ENCODE measurements at regions not wholly inside any gene's neighbourhood (a gene's known extent, or its start where the extent isn't known, plus 50 kb on each side); places are given as distances from the start of the nearest gene placed in this dataset.

DNA sequence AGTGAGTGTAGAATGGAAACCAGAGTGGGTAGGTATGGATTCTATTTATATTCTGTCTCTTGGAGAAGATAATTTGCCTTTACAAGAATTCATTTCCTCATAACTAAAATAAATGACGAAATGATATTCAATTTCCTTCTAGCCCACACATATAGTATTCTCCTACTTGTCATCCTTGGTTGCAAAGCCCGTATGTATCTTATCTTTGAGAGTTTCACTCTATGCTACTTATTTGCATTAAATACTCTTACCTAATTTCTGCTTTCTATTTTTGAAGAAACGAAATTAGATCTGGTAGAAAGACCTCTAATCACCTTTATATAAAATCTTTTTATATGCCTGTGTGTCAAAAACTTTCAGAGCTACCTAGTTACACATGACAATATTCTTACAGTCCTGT lies 457.7 kb downstream of the NKX6-1 start:
- no peaks in the 10 kb centered on the region for H3K23me2 ChIP-seq (ENCODE audit: insufficient read length, low read depth, low read length, poor library complexity, severe bottlenecking)
- no peak for DNase-seq
- no peaks in the 10 kb centered on the region for H3K9me3 ChIP-seq (ENCODE audit: control insufficient read depth, low read depth, low read length)
- no peak overlapping the region for H4K91ac ChIP-seq (ENCODE audit: insufficient read length, low read depth, low read length)
- no peak overlapping the region for H2BK20ac ChIP-seq (ENCODE audit: low read depth, low read length, poor library complexity, severe bottlenecking)
- H3T11ph ChIP-seq (ENCODE audit: low read length) = no peak overlapping the region
- H3K4ac ChIP-seq (ENCODE audit: low read depth, low read length) = no peak overlapping the region
- no peak overlapping the region for H2BK15ac ChIP-seq (ENCODE audit: low read depth, low read length)
- H3K27me3 Mint-ChIP-seq (ENCODE audit: low read depth) = no peaks in the 10 kb centered on the region
- no peak overlapping the region for H2BK120ac ChIP-seq (ENCODE audit: low read depth, low read length, poor library complexity, severe bottlenecking)
- no peak overlapping the region for H3K4me2 ChIP-seq (ENCODE audit: insufficient read depth, insufficient read length, low read length)
- H3K79me1 ChIP-seq (ENCODE audit: insufficient read depth, low read depth, low read length, poor library complexity, severe bottlenecking) = no peaks in the 10 kb centered on the region
- H3K27ac ChIP-seq (ENCODE audit: insufficient read length, low read depth, low read length) = no peak overlapping the region
- H3K9ac ChIP-seq (ENCODE audit: extremely low read depth, insufficient read length, low read length) = no peak overlapping the region
- H3K9me3 Mint-ChIP-seq = no peaks in the 10 kb centered on the region
- no peak overlapping the region for H3K18ac ChIP-seq (ENCODE audit: insufficient read length, low read depth, low read length)
- no CpG with 5 or more reads among the region's 3 CpGs for WGBS (ENCODE audit: extremely low coverage, insufficient read length, low lambda C conversion rate)
- H3K56ac ChIP-seq (ENCODE audit: insufficient read length, low read depth, low read length) = no peak overlapping the region
- H2BK12ac ChIP-seq (ENCODE audit: insufficient read length, low read depth, low read length) = no peak overlapping the region
- no peaks in the 10 kb centered on the region for H3K27me3 ChIP-seq (ENCODE audit: insufficient read depth, low read length)
- no peak overlapping the region for H3K27ac Mint-ChIP-seq
- H2AFZ ChIP-seq (ENCODE audit: low read length) = no peak overlapping the region
- H3K79me2 ChIP-seq (ENCODE audit: insufficient read depth, low read length) = no peaks in the 10 kb centered on the region
- H3K14ac ChIP-seq (ENCODE audit: insufficient read depth, low read length) = no peak overlapping the region
- H3K4me3 Mint-ChIP-seq = no peak overlapping the region
- H4K8ac ChIP-seq (replicated peaks; ENCODE audit: insufficient read length, low read depth, low read length) = no peak overlapping the region
- H2BK5ac ChIP-seq (ENCODE audit: insufficient read length, low read length) = no peak overlapping the region
- no peaks in the 10 kb centered on the region; a peak in 1 of 7 replicates for H3K36me3 Mint-ChIP-seq (ENCODE audit: insufficient read depth in 1 of 3, low read depth in 3 of 3)
- no peak overlapping the region for H2AK5ac ChIP-seq (ENCODE audit: insufficient read length, low read length)
- no peaks in the 10 kb centered on the region for H4K20me1 ChIP-seq (ENCODE audit: control insufficient read depth, insufficient read depth, insufficient read length)
- H3K4me1 ChIP-seq (ENCODE audit: insufficient read depth, low read length) = no peaks in the 10 kb centered on the region; the same call in 1 of the 2 replicates
- H3K4me1 Mint-ChIP-seq = peaks cover 0 to 7% of the 10 kb centered on the region in 2 experiments; a peak in 2 of 4 replicates
- no peak for TF ChIP-seq CTCF (conservative IDR thresholded peaks at IDR 0.05)
- H4K5ac ChIP-seq (ENCODE audit: insufficient read length, low read depth, low read length) = no peak overlapping the region
- H3K23ac ChIP-seq (ENCODE audit: insufficient read length, low read depth, low read length) = no peak overlapping the region
